B cell (primary cell): ENCODE measurements at regions not wholly inside any gene's neighbourhood (a gene's known extent, or its start where the extent isn't known, plus 50 kb on each side); places are given as distances from the start of the nearest gene placed in this dataset.

Source experiments
- ATAC-seq: fragments of 200-7000 bp; cut with Tn5 transposase; one replicate; pipeline ENCODE4 v1.10.0; 2021; ENCODE audit warnings: low read depth, mild to moderate bottlenecking, moderate number of reproducible peaks, moderate library complexity
- CTCF ChIA-PET: fragments of 350-600 bp; sonication (Branson Sonifier 250); formaldehyde crosslinking; loops from one replicate; lab custom pipeline; 2021; ENCODE audit warnings: antibody characterized with exemption, inconsistent platforms; lab: Charles Lee
- POLR2A ChIA-PET: fragments of 350-600 bp; sonication (Branson Sonifier 250); formaldehyde crosslinking; loops from one replicate; lab custom pipeline; 2021; ENCODE audit warnings: antibody characterized with exemption; lab: Charles Lee
- DNase-seq: peaks from one replicate; pipeline ENCODE4 v3.0.0; 2013
- H2AFZ ChIP-seq: 2 replicates; pipeline ENCODE4 v1.6.1; 2012; ENCODE audit warnings: mild to moderate bottlenecking, low read depth, low read length; ENCODE audit not compliant: insufficient read depth, poor library complexity, severe bottlenecking
- H3K27ac ChIP-seq, 2 donors: 1 replicate in 1 of 2; 2 replicates in 1 of 2; pipeline ENCODE4 v1.5.1; 2012 to 2013; ENCODE audit warnings: low read length in 2 of 2, mild to moderate bottlenecking in 2 of 2, moderate library complexity in 1 of 2
- H3K27me3 ChIP-seq, 4 experiments: fragments of 200-600 bp in 1 of 4; sonication (generic) in 1 of 4; replicated peaks in 1 of 4; 1 replicate in 2 of 4; 2 replicates in 2 of 4; pipeline versions ENCODE4 v1.6.1 to v1.7.0; 2013 to 2016; ENCODE audit warnings: low read length in 3 of 4, mild to moderate bottlenecking in 2 of 4, mixed read lengths in 1 of 4, moderate library complexity in 1 of 4; ENCODE audit not compliant: insufficient read depth in 4 of 4, control insufficient read depth in 3 of 4; ENCODE audit errors: control extremely low read depth in 1 of 4
- H3K36me3 ChIP-seq, 2 experiments: replicated peaks in 1 of 2; 1 replicate in 1 of 2; 2 replicates in 1 of 2; pipeline versions ENCODE4 v1.6.1 to v1.7.1; 2013; ENCODE audit warnings: low read length in 1 of 2; ENCODE audit not compliant: insufficient read depth in 2 of 2, control insufficient read depth in 1 of 2; ENCODE audit errors: control extremely low read depth in 1 of 2, extremely low read depth in 1 of 2
- H3K4me1 ChIP-seq, 2 donors: fragments of 200-600 bp in 1 of 2; sonication (generic) in 1 of 2; 1 replicate in 1 of 2; 2 replicates in 1 of 2; pipeline versions ENCODE4 v1.5.1 to v1.6.1; 2013 to 2017; ENCODE audit warnings: low read length in 2 of 2; ENCODE audit not compliant: control insufficient read depth in 2 of 2, insufficient read depth in 2 of 2
- H3K4me2 ChIP-seq: replicated peaks from 2 replicates; pipeline ENCODE3; 2012; ENCODE audit warnings: mild to moderate bottlenecking, low read depth, low read length; ENCODE audit not compliant: poor library complexity, severe bottlenecking
- H3K4me3 ChIP-seq, 5 experiments: fragments of 200-600 bp in 1 of 5; sonication (generic) in 1 of 5; 1 replicate in 3 of 5; 2 replicates in 2 of 5; pipeline versions ENCODE4 v1.5.1 to v1.7.0; 2011 to 2016; ENCODE audit warnings: low read length in 4 of 5, mild to moderate bottlenecking in 4 of 5, low read depth in 2 of 5, control low read depth in 1 of 5, moderate library complexity in 1 of 5; ENCODE audit not compliant: insufficient read depth in 1 of 5; ENCODE audit errors: control extremely low read depth in 1 of 5, extremely low read depth in 1 of 5
- H3K79me2 ChIP-seq: fragments of 200-600 bp; sonication (generic); one replicate; pipeline ENCODE4 v1.6.0; 2016; ENCODE audit warnings: low read length; ENCODE audit not compliant: control insufficient read depth, insufficient read depth
- H3K9ac ChIP-seq: fragments of 200-600 bp; sonication (generic); 2 replicates; pipeline ENCODE4 v1.6.1; 2017; ENCODE audit warnings: mild to moderate bottlenecking, low read length, moderate library complexity
- H3K9me3 ChIP-seq, 3 donors: one replicate each; pipeline versions ENCODE4 v1.6.1 to v1.7.1; 2013; ENCODE audit warnings: low read length in 2 of 3; ENCODE audit not compliant: control insufficient read depth in 2 of 3, insufficient read depth in 1 of 3; ENCODE audit errors: control extremely low read depth in 1 of 3
- H4K20me1 ChIP-seq: 2 replicates; pipeline ENCODE4 v1.6.0; 2012; ENCODE audit warnings: mild to moderate bottlenecking, low read length; ENCODE audit not compliant: insufficient read depth, control insufficient read depth, poor library complexity, severe bottlenecking
- H3K27ac Mint-ChIP-seq: one replicate; pipeline ENCODE4 v1.8.0; 2021; ENCODE audit warnings: mixed read lengths
- H3K27me3 Mint-ChIP-seq: one replicate; pipeline ENCODE4 v1.8.0; 2021; ENCODE audit warnings: mixed read lengths
- H3K4me1 Mint-ChIP-seq: one replicate; pipeline ENCODE4 v1.8.0; 2021; ENCODE audit warnings: mixed read lengths
- H3K4me3 Mint-ChIP-seq: one replicate; pipeline ENCODE4 v1.8.0; 2021; ENCODE audit warnings: mixed read lengths
- H3K9me3 Mint-ChIP-seq: one replicate; pipeline ENCODE4 v1.8.0; 2022; ENCODE audit warnings: mixed read lengths; ENCODE audit not compliant: insufficient read depth
- CTCF ChIP-seq: fragments of 200-600 bp; IDR thresholded peaks from one replicate; pipeline ENCODE4 v1.8.0; 2022; ENCODE audit warnings: antibody characterized with exemption, mild to moderate bottlenecking
- EZH2 ChIP-seq: IDR thresholded peaks from 2 replicates; pipeline ENCODE4 v1.6.1; 2012; ENCODE audit warnings: borderline replicate concordance, low read depth, mild to moderate bottlenecking, moderate library complexity, low read length; ENCODE audit not compliant: insufficient read depth, poor library complexity, severe bottlenecking
- intact Hi-C: fragments of 100-400 bp; cut with micrococcal nuclease; formaldehyde crosslinking; loops from one replicate; pipeline ENCODE4 v1.10.0; 2022

- H3K79me2 ChIP-seq: no peaks in the 10 kb centered on the region
- no peaks in the 10 kb centered on the region for H3K4me1 Mint-ChIP-seq
- ChIA-PET CTCF (no interaction called here), POLR2A (no interaction called here)
- H3K27me3 ChIP-seq: no peaks in the 10 kb centered on the region
- H2AFZ ChIP-seq: no peak overlapping the region
- no peak overlapping the region for H3K4me2 ChIP-seq
- no peak for TF ChIP-seq EZH2
- TF ChIP-seq CTCF: no peak
- DNase-seq: no peak
- H3K4me3 ChIP-seq: no peak overlapping the region
- no peaks in the 10 kb centered on the region for H3K9me3 Mint-ChIP-seq
- H3K36me3 ChIP-seq: no peaks in the 10 kb centered on the region
- no peak overlapping the region for H3K27ac Mint-ChIP-seq
- H3K9me3 ChIP-seq: no peaks in the 10 kb centered on the region
- H3K27ac ChIP-seq: no peak overlapping the region
- ATAC-seq: no peak
- H3K27me3 Mint-ChIP-seq: no peaks in the 10 kb centered on the region
- intact Hi-C loops: no loop called here
- no peaks in the 10 kb centered on the region for H3K4me1 ChIP-seq
- H3K9ac ChIP-seq: no peak overlapping the region
- no peak overlapping the region for H3K4me3 Mint-ChIP-seq
- no peaks in the 10 kb centered on the region for H4K20me1 ChIP-seq
These were observed 196.9 kb upstream of the LRFN5 start for GRCh38 chr14:41409806-41410205.

DNA sequence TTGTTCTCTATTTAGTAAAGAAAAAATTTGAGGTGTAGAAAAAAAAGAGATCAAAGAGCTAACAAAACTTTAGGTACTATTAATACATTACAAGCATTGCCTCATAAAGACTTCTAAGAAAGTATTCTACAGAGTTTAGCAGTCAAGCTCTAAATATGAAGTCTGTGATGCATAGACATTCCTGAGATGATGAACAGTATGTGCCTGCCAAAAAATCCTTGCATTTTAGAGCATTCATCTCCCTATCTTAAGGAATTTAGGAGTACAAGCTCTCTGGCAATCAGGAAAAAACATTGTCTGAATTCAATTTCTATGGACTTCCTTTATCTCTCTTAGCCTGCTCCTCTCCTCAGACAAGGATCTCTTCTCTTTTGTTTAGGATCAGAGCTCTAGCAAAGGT is 202.6 kb upstream of the LRFN5 start:
- no peak overlapping the region for H2AFZ ChIP-seq
- H3K4me3 Mint-ChIP-seq: no peak overlapping the region
- H4K20me1 ChIP-seq: no peaks in the 10 kb centered on the region
- no peaks in the 10 kb centered on the region for H3K4me1 Mint-ChIP-seq
- H3K4me2 ChIP-seq: no peak overlapping the region
- DNase-seq (no peak), ATAC-seq (no peak)
- H3K27me3 Mint-ChIP-seq: no peaks in the 10 kb centered on the region
- no peaks in the 10 kb centered on the region for H3K36me3 ChIP-seq
- H3K4me3 ChIP-seq: no peak overlapping the region
- no peak overlapping the region for H3K27ac Mint-ChIP-seq
- TF ChIP-seq EZH2 (no peak), CTCF (no peak)
- no peaks in the 10 kb centered on the region for H3K79me2 ChIP-seq
- intact Hi-C loops: no loop called here
- H3K4me1 ChIP-seq: no peaks in the 10 kb centered on the region
- no peaks in the 10 kb centered on the region for H3K9me3 ChIP-seq
- H3K27ac ChIP-seq: no peak overlapping the region
- ChIA-PET POLR2A (no interaction called here), CTCF (no interaction called here)
- no peaks in the 10 kb centered on the region for H3K27me3 ChIP-seq
- H3K9ac ChIP-seq: no peak overlapping the region
- H3K9me3 Mint-ChIP-seq: no peaks in the 10 kb centered on the region
